ENCODE measurements at regions not wholly inside any gene's neighbourhood (a gene's known extent, or its start where the extent isn't known, plus 50 kb on each side); places are given as distances from the start of the nearest gene placed in this dataset.

- H3K4me2 ChIP-seq (ENCODE audit: low read length), result peak overlapping the region; percentile 62
- ChIA-PET CTCF (ENCODE audit: unreplicated experiment) (no interaction called here), POLR2A (interaction anchor here (0.6 to 0.9 kb wide), 3 partner anchors 18 to 1876 kb away, joined by 3 read pairs; no protein-coding TSS in a partner anchor)
- peak overlapping the region; percentile 47 for H3K4me3 ChIP-seq (ENCODE audit: low read depth, low read length, poor library complexity, severe bottlenecking)
- no TSS peak for BruUV-seq (replicated peaks)
- no peaks in the 10 kb centered on the region for H3K79me2 ChIP-seq (ENCODE audit: insufficient read depth, low read depth, low read length)
- H3K27ac ChIP-seq (ENCODE audit: low read depth, low read length, poor library complexity, severe bottlenecking), result no peak overlapping the region
- H4K20me1 ChIP-seq (ENCODE audit: insufficient read depth, low read length), result no peaks in the 10 kb centered on the region
- H3K36me3 ChIP-seq (ENCODE audit: insufficient read depth, low read length), result no peaks in the 10 kb centered on the region
- no peaks in the 10 kb centered on the region; the same call in 1 of the 2 replicates for H3K9me2 ChIP-seq (ENCODE audit: insufficient read depth, low read length)
- DNase-seq (ENCODE audit: low spot score), result peak; percentile 74
- intact Hi-C loops (cut with micrococcal nuclease; ENCODE audit: unreplicated experiment), result no loop called here
- no peaks in the 10 kb centered on the region for H3K9me3 ChIP-seq (ENCODE audit: low read length)
- peak overlapping the region; percentile 88 for H2AFZ ChIP-seq (ENCODE audit: low read length)
- TF ChIP-seq CTCF (conservative IDR thresholded peaks at IDR 0.05; ENCODE audit: low read length) (no peak), EZH2phosphoT487 (IDR thresholded peaks at IDR 0.05; ENCODE audit: borderline replicate concordance, low read depth, low read length) (no peak)
- peaks cover 4% of the 10 kb centered on the region for H3K4me1 ChIP-seq (ENCODE audit: insufficient read depth, low read length, poor library complexity, severe bottlenecking)
Observed at GRCh38 chr9:87445646-87446045, 52.0 kb upstream of the DAPK1 start.

GRCh38 chr9:87446527-87446926 lies 51.1 kb upstream of the DAPK1 start:
- Histone ChIP-seq H3K4me3 (ENCODE audit: low read depth, low read length, poor library complexity, severe bottlenecking) (no peak overlapping the region), H3K4me2 (ENCODE audit: low read length) (no peak overlapping the region), H3K27ac (ENCODE audit: low read depth, low read length, poor library complexity, severe bottlenecking) (no peak overlapping the region), H3K4me1 (ENCODE audit: insufficient read depth, low read length, poor library complexity, severe bottlenecking) (peaks cover 4% of the 10 kb centered on the region), H3K36me3 (ENCODE audit: insufficient read depth, low read length) (no peaks in the 10 kb centered on the region), H3K79me2 (ENCODE audit: insufficient read depth, low read depth, low read length) (no peaks in the 10 kb centered on the region), H3K9me3 (ENCODE audit: low read length) (no peaks in the 10 kb centered on the region), H3K9me2 (ENCODE audit: insufficient read depth, low read length) (no peaks in the 10 kb centered on the region; the same call in 1 of the 2 replicates), H4K20me1 (ENCODE audit: insufficient read depth, low read length) (no peaks in the 10 kb centered on the region), H2AFZ (ENCODE audit: low read length) (peak overlapping the region; percentile 88; the same call in 1 of the 2 replicates)
- DNase-seq (ENCODE audit: low spot score), result no peak
- CTCF ChIA-PET (ENCODE audit: unreplicated experiment), result no interaction called here
- intact Hi-C loops (cut with micrococcal nuclease; ENCODE audit: unreplicated experiment), result no loop called here
- POLR2A ChIA-PET, result no interaction called here
- no peak for TF ChIP-seq EZH2phosphoT487 (IDR thresholded peaks at IDR 0.05; ENCODE audit: borderline replicate concordance, low read depth, low read length)
- no peak for TF ChIP-seq CTCF (conservative IDR thresholded peaks at IDR 0.05; ENCODE audit: low read length)
- no TSS peak for BruUV-seq (replicated peaks)

- Histone ChIP-seq H3K4me1 (ENCODE audit: insufficient read depth, low read length, poor library complexity, severe bottlenecking) (peaks cover 4% of the 10 kb centered on the region), H3K9me2 (ENCODE audit: insufficient read depth, low read length) (no peaks in the 10 kb centered on the region; the same call in 1 of the 2 replicates), H3K36me3 (ENCODE audit: insufficient read depth, low read length) (no peaks in the 10 kb centered on the region), H3K9me3 (ENCODE audit: low read length) (no peaks in the 10 kb centered on the region), H3K4me3 (ENCODE audit: low read depth, low read length, poor library complexity, severe bottlenecking) (no peak overlapping the region), H3K79me2 (ENCODE audit: insufficient read depth, low read depth, low read length) (no peaks in the 10 kb centered on the region), H4K20me1 (ENCODE audit: insufficient read depth, low read length) (no peaks in the 10 kb centered on the region), H2AFZ (ENCODE audit: low read length) (no peak overlapping the region), H3K27ac (ENCODE audit: low read depth, low read length, poor library complexity, severe bottlenecking) (no peak overlapping the region), H3K4me2 (ENCODE audit: low read length) (no peak overlapping the region)
- TF ChIP-seq CTCF (conservative IDR thresholded peaks at IDR 0.05; ENCODE audit: low read length), result no peak
- no peak for TF ChIP-seq EZH2phosphoT487 (IDR thresholded peaks at IDR 0.05; ENCODE audit: borderline replicate concordance, low read depth, low read length)
- ChIA-PET POLR2A (interaction anchor here (1.0 kb wide), 1 partner anchor 10 kb away, joined by 4 read pairs; no protein-coding TSS in a partner anchor), CTCF (ENCODE audit: unreplicated experiment) (no interaction called here)
- no TSS peak for BruUV-seq (replicated peaks)
- DNase-seq (ENCODE audit: low spot score), result no peak
- intact Hi-C loops (cut with micrococcal nuclease; ENCODE audit: unreplicated experiment), result no loop called here
Observed at GRCh38 chr9:87447547-87448432, 49.9 kb upstream of the DAPK1 start.

All from OCI-LY7 (cell line).